SK-N-SH (cell line): ENCODE measurements at regions not wholly inside any gene's neighbourhood (a gene's known extent, or its start where the extent isn't known, plus 50 kb on each side); places are given as distances from the start of the nearest gene placed in this dataset.

Experiments used
- ELF1 ChIP-seq: IDR thresholded peaks from 2 replicates; pipeline ENCODE4 v1.4.0; 2012
- EZH2phosphoT487 ChIP-seq: fragments of 200-600 bp; sonication (generic); IDR thresholded peaks from 2 replicates; pipeline ENCODE4 v1.6.1; 2017; ENCODE audit warnings: low read depth, mixed run types, mild to moderate bottlenecking, antibody characterized with exemption, moderate library complexity, borderline replicate concordance
- GABPA ChIP-seq: IDR thresholded peaks from 2 replicates; pipeline ENCODE4 v1.4.0; 2012; ENCODE audit warnings: low read depth, mild to moderate bottlenecking
- TF ChIP-seq, protein P1 (sequence below): fragments of 200-600 bp; sonication (generic); IDR thresholded peaks from 2 replicates; pipeline ENCODE4 v1.6.1; 2017; ENCODE audit warnings: antibody characterized with exemption, mild to moderate bottlenecking, moderate library complexity
- TF ChIP-seq, protein P2 (sequence below): fragments of 150-350 bp; IDR thresholded peaks from 2 replicates; pipeline ENCODE4 v1.6.1; 2016; ENCODE audit warnings: mild to moderate bottlenecking, low read depth, low read length

DNA sequence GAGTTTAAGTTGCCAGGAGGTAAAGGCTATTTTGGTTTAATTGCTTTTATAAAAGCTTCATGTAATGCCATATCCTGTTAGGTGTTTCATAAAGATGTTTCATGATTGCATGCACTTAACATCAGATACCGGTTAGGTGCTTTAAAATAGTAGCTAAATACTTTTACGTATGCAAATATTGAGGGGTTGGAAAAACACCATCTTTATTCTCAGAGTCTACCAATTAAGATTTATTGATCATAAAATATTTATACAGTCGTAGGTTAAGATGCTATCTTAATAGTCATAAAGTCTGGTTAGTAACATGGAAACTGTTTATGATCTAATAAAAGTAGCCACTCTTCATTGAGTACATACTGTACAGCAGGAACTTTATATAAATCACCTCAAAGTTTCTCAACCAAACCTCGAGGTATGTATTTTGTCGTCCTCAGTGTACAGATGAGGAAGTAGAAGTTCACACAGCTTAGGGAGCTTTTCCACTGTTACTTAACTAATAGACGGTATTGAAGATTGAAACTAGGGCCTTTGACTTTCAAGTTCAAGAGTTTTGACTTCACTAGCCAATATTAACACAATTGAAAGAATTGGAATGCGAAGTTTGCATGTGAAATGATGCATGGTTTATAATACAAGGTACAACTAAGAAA lies 897.1 kb downstream of the GATA3 start:
- TF ChIP-seq GABPA (no peak), EZH2phosphoT487 (no peak), ELF1 (no peak)
- TF ChIP-seq, protein P1, sequence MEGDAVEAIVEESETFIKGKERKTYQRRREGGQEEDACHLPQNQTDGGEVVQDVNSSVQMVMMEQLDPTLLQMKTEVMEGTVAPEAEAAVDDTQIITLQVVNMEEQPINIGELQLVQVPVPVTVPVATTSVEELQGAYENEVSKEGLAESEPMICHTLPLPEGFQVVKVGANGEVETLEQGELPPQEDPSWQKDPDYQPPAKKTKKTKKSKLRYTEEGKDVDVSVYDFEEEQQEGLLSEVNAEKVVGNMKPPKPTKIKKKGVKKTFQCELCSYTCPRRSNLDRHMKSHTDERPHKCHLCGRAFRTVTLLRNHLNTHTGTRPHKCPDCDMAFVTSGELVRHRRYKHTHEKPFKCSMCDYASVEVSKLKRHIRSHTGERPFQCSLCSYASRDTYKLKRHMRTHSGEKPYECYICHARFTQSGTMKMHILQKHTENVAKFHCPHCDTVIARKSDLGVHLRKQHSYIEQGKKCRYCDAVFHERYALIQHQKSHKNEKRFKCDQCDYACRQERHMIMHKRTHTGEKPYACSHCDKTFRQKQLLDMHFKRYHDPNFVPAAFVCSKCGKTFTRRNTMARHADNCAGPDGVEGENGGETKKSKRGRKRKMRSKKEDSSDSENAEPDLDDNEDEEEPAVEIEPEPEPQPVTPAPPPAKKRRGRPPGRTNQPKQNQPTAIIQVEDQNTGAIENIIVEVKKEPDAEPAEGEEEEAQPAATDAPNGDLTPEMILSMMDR: no peak
- TF ChIP-seq, protein P2, sequence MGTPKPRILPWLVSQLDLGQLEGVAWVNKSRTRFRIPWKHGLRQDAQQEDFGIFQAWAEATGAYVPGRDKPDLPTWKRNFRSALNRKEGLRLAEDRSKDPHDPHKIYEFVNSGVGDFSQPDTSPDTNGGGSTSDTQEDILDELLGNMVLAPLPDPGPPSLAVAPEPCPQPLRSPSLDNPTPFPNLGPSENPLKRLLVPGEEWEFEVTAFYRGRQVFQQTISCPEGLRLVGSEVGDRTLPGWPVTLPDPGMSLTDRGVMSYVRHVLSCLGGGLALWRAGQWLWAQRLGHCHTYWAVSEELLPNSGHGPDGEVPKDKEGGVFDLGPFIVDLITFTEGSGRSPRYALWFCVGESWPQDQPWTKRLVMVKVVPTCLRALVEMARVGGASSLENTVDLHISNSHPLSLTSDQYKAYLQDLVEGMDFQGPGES: no peak
